Central memory CD4-positive, alpha-beta T cell (primary cell): ENCODE measurements at regions not wholly inside any gene's neighbourhood (a gene's known extent, or its start where the extent isn't known, plus 50 kb on each side); places are given as distances from the start of the nearest gene placed in this dataset.
"Not testable (repeated sequence)": the region's sequence is repeated elsewhere in the genome, so short reads cannot be mapped to it uniquely, and the experiment has no call there.

Experiments
- DNase-seq: peaks from one replicate; pipeline ENCODE4 v3.0.0; 2022

- not testable (repeated sequence) for DNase-seq
These were observed 79.8 kb downstream of the LGALS9B start for GRCh38 chr17:20387549-20387948.

- peak; percentile 16 for DNase-seq
These were observed 85.7 kb downstream of the LGALS9B start for GRCh38 chr17:20381358-20382300.

- DNase-seq = not testable (repeated sequence)
These were observed 86.7 kb downstream of the LGALS9B start for GRCh38 chr17:20380625-20381024.

- not testable (repeated sequence) for DNase-seq
These were observed 88.1 kb downstream of the LGALS9B start for GRCh38 chr17:20379251-20379650.

- not testable (repeated sequence) for DNase-seq
These were observed 90.7 kb downstream of the LGALS9B start for GRCh38 chr17:20376642-20377041.

- DNase-seq = not testable (repeated sequence)
These were observed 91.6 kb downstream of the LGALS9B start for GRCh38 chr17:20375745-20376144.
